ENCODE measurements at regions not wholly inside any gene's neighbourhood (a gene's known extent, or its start where the extent isn't known, plus 50 kb on each side); places are given as distances from the start of the nearest gene placed in this dataset.

GRCh38 chr20:52493171-52493721, 301.7 kb upstream of the ZFP64 start:
- H3K4me1 ChIP-seq = no peaks in the 10 kb centered on the region
- TF ChIP-seq EZH2 (IDR thresholded peaks at IDR 0.05) (no peak), EZH2phosphoT487 (IDR thresholded peaks at IDR 0.05) (no peak)
- TF ChIP-seq, protein P1, sequence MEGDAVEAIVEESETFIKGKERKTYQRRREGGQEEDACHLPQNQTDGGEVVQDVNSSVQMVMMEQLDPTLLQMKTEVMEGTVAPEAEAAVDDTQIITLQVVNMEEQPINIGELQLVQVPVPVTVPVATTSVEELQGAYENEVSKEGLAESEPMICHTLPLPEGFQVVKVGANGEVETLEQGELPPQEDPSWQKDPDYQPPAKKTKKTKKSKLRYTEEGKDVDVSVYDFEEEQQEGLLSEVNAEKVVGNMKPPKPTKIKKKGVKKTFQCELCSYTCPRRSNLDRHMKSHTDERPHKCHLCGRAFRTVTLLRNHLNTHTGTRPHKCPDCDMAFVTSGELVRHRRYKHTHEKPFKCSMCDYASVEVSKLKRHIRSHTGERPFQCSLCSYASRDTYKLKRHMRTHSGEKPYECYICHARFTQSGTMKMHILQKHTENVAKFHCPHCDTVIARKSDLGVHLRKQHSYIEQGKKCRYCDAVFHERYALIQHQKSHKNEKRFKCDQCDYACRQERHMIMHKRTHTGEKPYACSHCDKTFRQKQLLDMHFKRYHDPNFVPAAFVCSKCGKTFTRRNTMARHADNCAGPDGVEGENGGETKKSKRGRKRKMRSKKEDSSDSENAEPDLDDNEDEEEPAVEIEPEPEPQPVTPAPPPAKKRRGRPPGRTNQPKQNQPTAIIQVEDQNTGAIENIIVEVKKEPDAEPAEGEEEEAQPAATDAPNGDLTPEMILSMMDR (IDR thresholded peaks at IDR 0.05) = no peak
- Mint-ChIP-seq H3K4me3 (no peak overlapping the region), H3K9me3 (no peaks in the 10 kb centered on the region), H3K36me3 (no peaks in the 10 kb centered on the region), H3K27me3 (ENCODE audit: insufficient read depth, low read depth) (peaks cover 7% of the 10 kb centered on the region), H3K4me1 (peaks cover 3% of the 10 kb centered on the region), H3K27ac (peak overlapping the region; percentile 48)
- no peak overlapping the region for H3K9ac ChIP-seq
- no peaks in the 10 kb centered on the region for H3F3A ChIP-seq (ENCODE audit: low read depth)
- H3K79me2 ChIP-seq (ENCODE audit: low read depth) = no peaks in the 10 kb centered on the region
- H3K27me3 ChIP-seq = no peaks in the 10 kb centered on the region
- H2AFZ ChIP-seq (replicated peaks) = peak overlapping the region; percentile 58
- H3K4me2 ChIP-seq = no peak overlapping the region
- no peaks in the 10 kb centered on the region for H4K20me1 ChIP-seq (ENCODE audit: low read depth)
- DNase-seq (ENCODE audit: low spot score) = no peak
- no peaks in the 10 kb centered on the region for H3K9me3 ChIP-seq (ENCODE audit: low read depth)
- no peak overlapping the region for H3K4me3 ChIP-seq
- H3K36me3 ChIP-seq = no peaks in the 10 kb centered on the region
- no peak overlapping the region for H3K27ac ChIP-seq

GRCh38 chr20:52490711-52491430, 299.3 kb upstream of the ZFP64 start:
- Histone ChIP-seq H3K9me3 (ENCODE audit: low read depth) (no peaks in the 10 kb centered on the region), H3K4me1 (no peaks in the 10 kb centered on the region), H3K36me3 (no peaks in the 10 kb centered on the region), H3K4me2 (no peak overlapping the region), H3K4me3 (no peak overlapping the region), H2AFZ (replicated peaks) (no peak overlapping the region), H3K27me3 (no peaks in the 10 kb centered on the region), H3K27ac (no peak overlapping the region), H3K9ac (no peak overlapping the region), H3F3A (ENCODE audit: low read depth) (no peaks in the 10 kb centered on the region), H3K79me2 (ENCODE audit: low read depth) (no peaks in the 10 kb centered on the region), H4K20me1 (ENCODE audit: low read depth) (no peaks in the 10 kb centered on the region)
- Mint-ChIP-seq H3K4me3 (no peak overlapping the region), H3K4me1 (peaks cover 3% of the 10 kb centered on the region), H3K27me3 (ENCODE audit: insufficient read depth, low read depth) (peaks cover 7% of the 10 kb centered on the region), H3K27ac (no peak overlapping the region), H3K36me3 (no peaks in the 10 kb centered on the region), H3K9me3 (no peaks in the 10 kb centered on the region)
- no peak for TF ChIP-seq EZH2 (IDR thresholded peaks at IDR 0.05)
- no peak for TF ChIP-seq EZH2phosphoT487 (IDR thresholded peaks at IDR 0.05)
- TF ChIP-seq, protein P1 (IDR thresholded peaks at IDR 0.05) = no peak
- no peak for DNase-seq (ENCODE audit: low spot score)

DNA sequence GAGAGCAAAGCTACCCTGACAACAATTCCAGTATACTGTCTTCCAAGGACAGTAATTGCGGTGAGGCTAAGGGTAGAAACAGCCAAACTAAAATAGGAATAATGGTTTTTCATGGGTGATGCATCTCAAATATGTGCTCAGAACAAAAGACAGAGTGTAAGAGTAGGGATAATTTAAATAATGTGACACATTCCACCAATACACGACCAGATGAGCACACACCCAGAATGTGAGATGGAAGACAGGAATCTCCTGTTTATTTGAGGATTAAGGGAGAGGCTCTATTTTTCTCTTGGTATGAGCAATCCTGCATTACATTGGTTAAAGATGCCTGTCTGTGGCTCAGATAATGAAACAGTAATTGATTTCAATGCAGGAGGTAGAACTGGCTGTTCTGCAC, 292.9 kb upstream of the ZFP64 start:
- H3K4me1 Mint-ChIP-seq = no peaks in the 10 kb centered on the region
- Histone ChIP-seq H3K79me2 (ENCODE audit: low read depth) (no peaks in the 10 kb centered on the region), H3K27ac (no peak overlapping the region)

More for the DNA sequence above, 292.9 kb upstream of the ZFP64 start:
- TF ChIP-seq, protein P1 (IDR thresholded peaks at IDR 0.05) = no peak
- TF ChIP-seq EZH2phosphoT487 (IDR thresholded peaks at IDR 0.05) (no peak), EZH2 (IDR thresholded peaks at IDR 0.05) (no peak)
- DNase-seq (ENCODE audit: low spot score) = no peak
- H3K27me3 ChIP-seq = no peaks in the 10 kb centered on the region
- no peaks in the 10 kb centered on the region for H4K20me1 ChIP-seq (ENCODE audit: low read depth)
- H2AFZ ChIP-seq (replicated peaks) = no peak overlapping the region
- Mint-ChIP-seq H3K9me3 (peaks cover under 1% of the 10 kb centered on the region), H3K4me3 (no peak overlapping the region), H3K27me3 (ENCODE audit: insufficient read depth, low read depth) (no peaks in the 10 kb centered on the region), H3K27ac (no peak overlapping the region), H3K36me3 (no peaks in the 10 kb centered on the region)
- no peaks in the 10 kb centered on the region for H3K36me3 ChIP-seq
- H3K9me3 ChIP-seq (ENCODE audit: low read depth) = no peaks in the 10 kb centered on the region
- H3F3A ChIP-seq (ENCODE audit: low read depth) = no peaks in the 10 kb centered on the region
- no peak overlapping the region for H3K9ac ChIP-seq
- H3K4me1 ChIP-seq = no peaks in the 10 kb centered on the region
- no peak overlapping the region for H3K4me2 ChIP-seq
- no peak overlapping the region for H3K4me3 ChIP-seq
